A549 (cell line): ENCODE measurements at regions not wholly inside any gene's neighbourhood (a gene's known extent, or its start where the extent isn't known, plus 50 kb on each side); places are given as distances from the start of the nearest gene placed in this dataset.
"Not testable (repeated sequence)": the region's sequence is repeated elsewhere in the genome, so short reads cannot be mapped to it uniquely, and the experiment has no call there.

Experiments
- ATAC-seq, 2 experiments: fragments of 200-7000 bp in 1 of 2; fragments of >200 bp in 1 of 2; cut with Nextera tagmentation in 1 of 2; cut with Tn5 transposase in 1 of 2; 3 replicates each; pipeline versions ENCODE4 v1.8.0 to v1.9.1; 2018 to 2020; ENCODE audit warnings: mild to moderate bottlenecking in 1 of 2, moderate library complexity in 1 of 2
- CTCF ChIA-PET: fragments of 300-600 bp; sonication (Branson Sonifier 250); formaldehyde crosslinking; extraction: SDS; loops from one replicate; lab custom pipeline; 2021; ENCODE audit warnings: antibody characterized with exemption, inconsistent platforms; lab: Yijun Ruan, JAX
- POLR2A ChIA-PET: fragments of 350-600 bp; formaldehyde crosslinking; extraction: SDS; loops from one replicate; lab custom pipeline; 2021; ENCODE audit warnings: antibody characterized with exemption, inconsistent platforms; lab: Yijun Ruan, JAX
- DNase-seq, 2 experiments: peaks; one replicate each; pipeline versions ENCODE4 v3.0.0 to v3.0.0-alpha.2; 2011 to 2016; ENCODE audit warnings: low read depth in 1 of 2, low spot score in 1 of 2
- FAIRE-seq: peaks from 2 replicates; lab custom pipeline; 2011; peaks lifted over from hg19 to GRCh38; lab: Jason Lieb, UNC
- H3K27ac ChIP-seq, 2 experiments: fragments of >200 bp; sonication (Bioruptor Twin); formaldehyde crosslinking; 3 replicates each; pipeline ENCODE4 v1.5.1; 2016 to 2017
- H3K4me1 ChIP-seq: fragments of >200 bp; sonication (Bioruptor Twin); formaldehyde crosslinking; 3 replicates; pipeline ENCODE4 v1.6.1; 2016
- H3K4me2 ChIP-seq: fragments of >200 bp; sonication (Bioruptor Twin); formaldehyde crosslinking; 3 replicates; pipeline ENCODE4 v1.6.1; 2016
- H3K4me3 ChIP-seq: fragments of >200 bp; sonication (Bioruptor Twin); formaldehyde crosslinking; 3 replicates; pipeline ENCODE4 v1.5.1; 2016
- H3K9me3 ChIP-seq: fragments of >200 bp; sonication (Bioruptor Twin); formaldehyde crosslinking; 3 replicates; pipeline ENCODE4 v1.6.1; 2016
- CBX2 ChIP-seq: fragments of 200-600 bp; sonication (generic); IDR thresholded peaks from 2 replicates; pipeline ENCODE4 v1.6.1; 2016; ENCODE audit warnings: low read depth, mild to moderate bottlenecking, borderline replicate concordance
- CHD2 ChIP-seq: fragments of 150-350 bp; IDR thresholded peaks from 2 replicates; pipeline ENCODE4 v1.6.1; 2014; ENCODE audit warnings: low read length; ENCODE audit not compliant: partially characterized antibody
- CTCF ChIP-seq: fragments of >200 bp; sonication (Bioruptor Twin); formaldehyde crosslinking; IDR thresholded peaks from 3 replicates; pipeline ENCODE4 v1.5.1; 2016
- EP300 ChIP-seq, 2 experiments: fragments of >200 bp; sonication (Bioruptor Twin); formaldehyde crosslinking; IDR thresholded peaks; 2 replicates in 1 of 2; 3 replicates in 1 of 2; pipeline ENCODE4 v1.6.1; 2016 to 2017
- ESRRA ChIP-seq: fragments of 150-350 bp; IDR thresholded peaks from 2 replicates; pipeline ENCODE4 v1.6.1; 2014; ENCODE audit warnings: mild to moderate bottlenecking, low read length, borderline replicate concordance
- FOSL2 ChIP-seq, 2 experiments: fragments of 450-650 bp in 1 of 2; fragments of >200 bp in 1 of 2; sonication (Bioruptor Twin) in 1 of 2; formaldehyde crosslinking; IDR thresholded peaks; 2 replicates each; pipeline versions ENCODE4 v1.5.0 to v1.6.1; 2016 to 2020; ENCODE audit warnings: mild to moderate bottlenecking in 1 of 2, moderate library complexity in 1 of 2
- FOXS1 ChIP-seq: fragments of 250-450 bp; sonication (Bioruptor Pico); IDR thresholded peaks from 2 replicates; pipeline ENCODE4 v1.5.0; 2020; ENCODE audit warnings: mild to moderate bottlenecking, moderate library complexity
- HEYL ChIP-seq: fragments of 250-450 bp; sonication (Bioruptor Pico); IDR thresholded peaks from 2 replicates; pipeline ENCODE4 v1.8.0; 2021; ENCODE audit warnings: mild to moderate bottlenecking, moderate library complexity
- HMGXB4 ChIP-seq: fragments of 250-450 bp; sonication (Bioruptor Pico); IDR thresholded peaks from 2 replicates; pipeline ENCODE4 v1.5.0; 2021; ENCODE audit warnings: mild to moderate bottlenecking, moderate library complexity, borderline replicate concordance
- HOXB13 ChIP-seq: fragments of 250-450 bp; sonication (Bioruptor Pico); IDR thresholded peaks from 2 replicates; pipeline ENCODE4 v1.5.0; 2020; ENCODE audit warnings: low read depth, mild to moderate bottlenecking, moderate library complexity
- MAFK ChIP-seq: fragments of 450-650 bp; IDR thresholded peaks from 2 replicates; pipeline ENCODE4 v1.6.1; 2014; ENCODE audit not compliant: partially characterized antibody
- MAX ChIP-seq: IDR thresholded peaks from 2 replicates; pipeline ENCODE4 v1.6.1; 2012
- POLR2A ChIP-seq: IDR thresholded peaks from 2 replicates; pipeline ENCODE4 v1.6.1; 2012; ENCODE audit warnings: mild to moderate bottlenecking, low read length
- POLR2AphosphoS2 ChIP-seq: conservative IDR thresholded peaks from 2 replicates; pipeline ENCODE4 v1.6.1; 2012; ENCODE audit warnings: low read length, improper control_type of control experiment, inconsistent platforms
- RARB ChIP-seq: fragments of 250-450 bp; sonication (Bioruptor Pico); IDR thresholded peaks from 2 replicates; pipeline ENCODE4 v1.8.0; 2021; ENCODE audit warnings: mild to moderate bottlenecking, moderate library complexity
- RFX5 ChIP-seq: fragments of 450-650 bp; IDR thresholded peaks from 2 replicates; pipeline ENCODE4 v1.7.1; 2014; ENCODE audit warnings: antibody characterized with exemption, mild to moderate bottlenecking, moderate library complexity
- TFCP2L1 ChIP-seq: fragments of 250-450 bp; sonication (Bioruptor Pico); IDR thresholded peaks from 2 replicates; pipeline ENCODE4 v1.5.0; 2021; ENCODE audit warnings: mild to moderate bottlenecking
- USF2 ChIP-seq: fragments of 450-650 bp; IDR thresholded peaks from 2 replicates; pipeline ENCODE4 v1.6.1; 2014; ENCODE audit warnings: antibody characterized with exemption
- ZC3H11A ChIP-seq: fragments of 450-650 bp; IDR thresholded peaks from 2 replicates; pipeline ENCODE4 v1.6.1; 2014; ENCODE audit warnings: antibody characterized with exemption, mild to moderate bottlenecking
- ZFP36 ChIP-seq: fragments of 450-650 bp; IDR thresholded peaks from 2 replicates; pipeline ENCODE4 v1.6.1; 2014; ENCODE audit warnings: borderline replicate concordance; ENCODE audit not compliant: partially characterized antibody
- WGBS: methylation state at CpG from one replicate; pipeline ENCODE4 v1.1.6; 2017; ENCODE audit errors: missing lambda C conversion rate; 5-methylcytosine and 5-hydroxymethylcytosine counted together

- CTCF ChIA-PET = no interaction called here
- Histone ChIP-seq H3K4me2 (no peak overlapping the region), H3K9me3 (no peaks in the 10 kb centered on the region), H3K27ac (no peak overlapping the region), H3K4me3 (no peak overlapping the region), H3K4me1 (no peaks in the 10 kb centered on the region)
- no peak for TF ChIP-seq CHD2
- TF ChIP-seq USF2 = no peak
- TF ChIP-seq ESRRA = no peak
- TF ChIP-seq HEYL (CRISPR knock-in tag) = no peak
- no peak for TF ChIP-seq POLR2A
- TF ChIP-seq MAFK = no peak
- TF ChIP-seq HOXB13 (CRISPR knock-in tag) = no peak
- TF ChIP-seq POLR2AphosphoS2 = no peak
- TF ChIP-seq ZFP36 = no peak
- POLR2A ChIA-PET = no interaction called here
- 47% methylated on average over 3 of the region's 3 CpGs for WGBS
- FAIRE-seq = no peak
- no peak for DNase-seq
- no peak for ATAC-seq
These were observed 100.3 kb upstream of the NDST4 start for GRCh38 chr4:115213716-115214115.

- POLR2A ChIA-PET = no interaction called here
- no peaks in the 10 kb centered on the region for H3K4me1 ChIP-seq
- no peak overlapping the region for H3K27ac ChIP-seq
- WGBS = 29% methylated on average over 2 of the region's 3 CpGs
- no peak for TF ChIP-seq MAX
- H3K9me3 ChIP-seq = no peaks in the 10 kb centered on the region
- no peak overlapping the region for H3K4me3 ChIP-seq
- CTCF ChIA-PET = no interaction called here
- no peak overlapping the region for H3K4me2 ChIP-seq
- ATAC-seq = no peak
- no peak for DNase-seq
- no peak for FAIRE-seq
These were observed 87.6 kb upstream of the NDST4 start for GRCh38 chr4:115201042-115201330.

- FAIRE-seq, H3K9me3 ChIP-seq, ATAC-seq, POLR2A ChIA-PET, CTCF ChIA-PET, H3K27ac ChIP-seq, H3K4me1 ChIP-seq, DNase-seq, H3K4me3 ChIP-seq, H3K4me2 ChIP-seq: not testable (repeated sequence)
- no CpG with 5 or more reads among the region's 30 CpGs for WGBS
These were observed 87.0 kb upstream of the NDST4 start for GRCh38 chr4:115200201-115201041.

GRCh38 chr4:115194612-115195011 is 81.2 kb upstream of the NDST4 start:
- POLR2A ChIA-PET, H3K27ac ChIP-seq, H3K4me2 ChIP-seq, H3K4me1 ChIP-seq, CTCF ChIA-PET, ATAC-seq, H3K9me3 ChIP-seq, FAIRE-seq, H3K4me3 ChIP-seq, DNase-seq: not testable (repeated sequence)

GRCh38 chr4:115190529-115190928 is 77.1 kb upstream of the NDST4 start:
- FAIRE-seq (no peak), ATAC-seq (no peak), DNase-seq (no peak)
- Histone ChIP-seq H3K9me3 (no peaks in the 10 kb centered on the region), H3K4me2 (no peak overlapping the region), H3K4me3 (no peak overlapping the region), H3K27ac (no peak overlapping the region), H3K4me1 (no peaks in the 10 kb centered on the region)
- ChIA-PET CTCF (no interaction called here), POLR2A (no interaction called here)
- TF ChIP-seq CTCF = no peak
- TF ChIP-seq RFX5 = no peak
- no peak for TF ChIP-seq ZFP36
- no peak for TF ChIP-seq FOXS1
- TF ChIP-seq CBX2 = no peak
- TF ChIP-seq ESRRA = no peak
- no peak for TF ChIP-seq RARB
- TF ChIP-seq POLR2AphosphoS2 = no peak
- no peak for TF ChIP-seq EP300 (IDR thresholded peaks at IDR 0.05)
- TF ChIP-seq FOSL2 (IDR thresholded peaks at IDR 0.05) = no peak
- no peak for TF ChIP-seq FOSL2 (CRISPR knock-in tag; IDR thresholded peaks at IDR 0.05)
- TF ChIP-seq USF2 = no peak
- TF ChIP-seq TFCP2L1 = no peak
- TF ChIP-seq HMGXB4 (CRISPR knock-in tag) = no peak
- TF ChIP-seq ZC3H11A = no peak
